ENCODE measurements at regions not wholly inside any gene's neighbourhood (a gene's known extent, or its start where the extent isn't known, plus 50 kb on each side); places are given as distances from the start of the nearest gene placed in this dataset.

DNA sequence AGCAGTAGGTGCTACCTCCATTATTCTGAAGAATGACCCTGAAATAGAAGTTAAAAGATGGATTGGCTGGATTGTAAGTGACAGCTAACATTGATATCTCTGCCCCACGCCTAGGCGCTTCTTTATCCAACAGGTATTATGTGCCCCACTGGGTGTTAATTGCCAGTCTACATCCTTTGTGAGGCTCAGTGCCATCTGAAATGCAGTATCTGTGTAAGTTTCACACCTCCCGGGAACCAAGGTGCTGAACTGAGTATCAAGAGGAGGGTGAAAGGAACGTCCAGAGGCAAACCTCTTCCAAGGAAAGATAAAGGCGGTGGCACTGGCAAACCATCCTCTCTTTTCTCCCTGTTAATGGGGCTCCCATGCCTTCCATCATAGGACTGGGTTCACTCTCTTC is 181.1 kb upstream of the UBL3 start:
- DNase-seq (ENCODE audit: low read depth), result no peak

DNA sequence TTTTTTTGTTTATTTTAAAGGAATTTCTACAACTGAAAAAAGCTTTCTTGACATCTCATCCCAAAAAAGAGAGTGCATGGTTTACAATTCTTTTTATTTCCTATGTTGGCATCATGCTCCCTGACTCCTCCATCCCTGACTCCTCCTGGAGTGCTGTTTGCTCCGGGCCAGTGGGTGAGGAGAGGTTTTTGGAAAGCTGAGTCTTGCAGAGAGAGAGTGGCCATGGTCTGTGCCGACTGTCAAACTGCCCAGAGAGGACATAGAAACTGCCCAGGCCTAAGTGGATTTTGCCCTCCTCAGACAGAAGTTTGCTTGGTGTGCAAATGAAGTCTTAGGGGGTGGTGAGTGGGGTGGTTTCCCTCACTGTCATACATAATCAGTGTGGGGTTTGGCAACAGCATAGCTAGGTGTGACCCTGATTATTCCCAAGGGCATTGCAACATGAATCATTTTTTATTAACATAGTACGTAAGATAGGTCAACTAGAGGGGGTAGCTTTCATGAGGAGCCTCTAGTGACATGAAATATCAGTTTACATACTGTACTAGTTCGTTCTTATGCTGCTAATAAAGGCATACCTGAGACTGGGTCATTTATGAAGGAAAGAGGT is 179.8 kb upstream of the UBL3 start:
- DNase-seq (ENCODE audit: low read depth), result no peak

DNA sequence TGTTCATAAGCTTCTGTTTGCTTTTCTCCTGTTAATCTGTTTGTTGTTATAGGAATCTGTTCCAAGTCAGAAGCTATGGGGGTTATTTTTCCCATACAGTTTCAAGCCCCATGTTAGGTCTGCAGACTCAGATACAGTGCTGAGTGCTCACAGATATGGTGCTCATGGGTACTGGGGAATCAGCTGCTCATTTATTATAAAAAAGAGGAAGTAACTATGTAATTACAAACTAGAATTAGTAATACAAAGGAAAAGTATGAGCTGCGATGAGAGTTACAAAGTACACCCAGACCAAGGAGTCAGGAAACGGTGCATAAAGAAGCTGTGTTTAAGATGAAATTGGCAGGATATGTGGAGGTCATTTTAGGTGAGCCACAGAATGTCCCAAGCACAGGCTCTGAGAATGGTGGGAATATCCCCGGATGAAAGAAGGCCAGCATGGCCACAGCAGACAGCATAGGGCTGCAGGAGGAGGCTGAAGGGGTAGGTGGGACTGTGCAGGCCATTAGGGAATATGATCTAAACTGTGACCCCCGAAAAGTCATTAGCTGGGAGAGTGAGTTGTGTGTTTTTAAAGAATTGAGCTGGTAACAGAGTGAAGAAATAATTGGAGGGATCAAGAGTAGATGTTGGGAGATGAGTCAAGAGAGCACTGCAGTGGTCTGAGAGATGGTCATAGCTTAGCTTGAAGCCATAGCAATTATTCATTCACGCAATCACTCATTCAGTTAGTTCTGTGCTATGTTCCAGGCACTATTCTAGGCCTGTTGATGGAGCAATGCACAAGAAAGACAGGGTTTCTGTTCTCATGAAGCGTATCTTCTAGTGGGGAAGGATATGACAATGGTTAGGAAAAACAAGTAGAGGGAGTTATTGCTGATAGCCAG is 177.4 kb upstream of the UBL3 start:
- no peak for DNase-seq (ENCODE audit: low read depth)

DNA sequence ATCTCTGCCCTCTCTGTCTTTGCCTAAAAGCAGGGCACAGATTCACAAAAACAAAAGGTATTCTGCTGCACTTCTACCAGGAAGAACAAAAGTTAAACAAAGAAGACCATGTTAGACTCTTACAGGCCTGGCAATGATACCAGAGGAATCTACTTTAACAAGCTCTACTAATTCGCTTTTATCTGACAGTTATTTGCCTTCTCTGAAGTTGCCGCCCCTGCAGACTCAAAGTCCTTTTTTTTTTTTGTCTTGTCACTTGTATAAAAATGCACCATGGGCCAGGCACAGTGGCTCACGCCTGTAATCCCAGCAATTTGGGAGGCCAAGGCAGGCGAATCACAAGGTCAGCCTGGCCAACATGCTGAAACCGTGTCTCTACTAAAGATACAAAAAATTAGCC is 176.5 kb upstream of the UBL3 start:
- no peak for DNase-seq (ENCODE audit: low read depth)

DNA sequence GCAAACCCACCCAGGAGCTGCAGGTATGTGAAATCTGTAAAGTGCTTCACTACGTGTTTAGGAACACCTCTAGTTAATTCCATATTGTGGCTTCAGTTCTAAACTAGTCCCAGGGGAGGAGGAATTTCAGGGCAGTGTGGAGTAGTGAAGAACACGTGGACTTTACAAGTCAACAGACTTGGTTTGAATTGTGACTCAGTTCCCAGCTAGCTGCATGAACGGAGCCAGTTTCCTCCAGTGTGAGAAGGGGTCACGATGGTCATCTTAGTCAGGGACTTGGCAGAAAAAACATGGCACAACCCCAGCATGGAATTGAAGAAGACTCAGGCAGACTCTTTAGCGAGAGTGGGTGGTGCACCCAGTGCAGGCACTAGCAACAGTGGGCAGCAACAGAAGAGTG is 175.7 kb upstream of the UBL3 start:
- peak; percentile 83 for DNase-seq (ENCODE audit: low read depth)

DNA sequence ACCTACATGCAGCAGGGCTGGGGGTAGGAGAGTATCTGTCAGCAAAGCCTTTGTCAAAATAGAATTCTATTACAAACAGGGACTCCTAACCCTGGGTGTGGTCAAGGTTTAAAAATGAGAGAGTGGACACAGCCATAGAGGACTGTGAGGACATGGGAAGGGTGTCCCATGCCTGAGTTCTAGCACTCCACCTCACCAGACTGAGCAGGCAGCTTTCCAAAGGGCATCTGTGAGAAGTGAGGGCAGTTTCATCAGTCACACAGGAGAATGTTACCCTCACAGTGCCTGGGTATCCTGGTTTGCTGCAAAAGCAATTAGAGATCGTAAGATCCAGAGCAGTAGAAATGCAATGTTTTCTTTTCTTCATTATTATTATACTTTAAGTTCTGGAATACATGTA is 174.9 kb upstream of the UBL3 start:
- no peak for DNase-seq (ENCODE audit: low read depth)

DNA sequence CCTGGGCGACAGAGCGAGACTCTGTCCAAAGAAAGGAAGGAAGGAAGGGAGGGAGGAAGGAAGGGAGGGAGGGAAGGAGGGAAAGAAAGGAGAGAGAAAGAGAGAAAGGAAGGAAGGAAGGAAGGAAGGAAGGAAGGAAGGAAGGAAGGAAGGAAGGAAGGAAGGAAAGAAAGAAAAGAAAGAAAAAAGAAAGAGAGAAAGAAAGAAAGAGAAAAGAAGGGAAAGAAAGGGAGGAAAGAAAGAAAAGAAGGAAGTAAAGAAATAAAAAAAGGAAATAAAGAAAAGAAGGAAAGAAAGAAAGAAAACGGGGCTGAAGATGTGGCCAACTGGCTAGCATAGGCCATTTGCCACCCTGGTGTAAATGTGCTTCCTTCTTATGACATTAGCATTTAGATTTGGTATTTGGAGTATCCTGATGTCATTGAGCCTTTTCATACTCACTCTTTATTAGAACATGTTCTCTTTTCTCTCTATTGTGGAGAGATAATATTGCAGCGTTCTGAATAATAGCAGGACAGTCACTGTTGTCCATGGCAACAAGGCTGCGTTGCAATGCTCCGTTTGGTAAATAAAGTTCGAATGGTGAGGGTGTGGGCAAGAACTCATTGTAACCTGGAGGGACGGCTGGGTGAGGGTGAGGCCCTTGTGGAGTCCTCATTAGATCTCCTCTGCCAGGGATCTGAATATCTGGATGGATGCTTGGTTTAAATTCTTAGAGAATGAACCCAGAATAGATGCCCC is 173.9 kb upstream of the UBL3 start:
- DNase-seq (ENCODE audit: low read depth), result no peak

DNA sequence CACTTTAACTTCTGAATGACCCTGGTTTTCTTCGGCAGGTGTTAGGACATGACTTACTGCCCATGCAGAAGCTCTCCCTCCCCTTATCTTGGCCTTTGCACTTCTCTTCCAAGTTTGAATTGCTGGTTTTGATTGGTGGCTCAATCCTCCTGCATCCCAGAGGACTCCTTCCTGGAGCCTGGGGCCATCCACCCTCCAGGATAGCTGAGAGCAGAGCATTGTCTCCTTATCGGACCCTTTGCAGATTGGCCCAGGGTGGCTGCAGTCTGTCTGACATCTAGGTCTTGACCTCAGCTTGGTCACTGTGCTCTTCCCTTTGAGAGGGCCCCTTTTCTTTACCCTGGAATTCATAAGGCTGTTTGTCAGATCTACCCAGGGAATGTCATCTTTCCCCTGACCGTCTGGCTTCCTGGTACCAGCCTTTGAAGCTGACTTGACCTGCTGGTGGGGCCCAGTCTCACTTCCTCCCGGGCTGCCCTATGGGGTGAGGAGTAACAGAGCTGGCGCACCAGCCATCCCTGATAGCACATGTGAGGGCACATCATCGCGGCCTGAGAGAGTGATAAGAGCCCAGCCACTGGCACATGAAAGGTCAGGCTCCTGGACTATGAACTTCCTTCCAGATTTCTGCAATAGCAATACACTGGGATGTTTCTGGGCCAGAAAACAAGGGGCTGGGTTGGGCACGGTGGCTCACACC is 172.9 kb upstream of the UBL3 start:
- DNase-seq (ENCODE audit: low read depth), result no peak

DNA sequence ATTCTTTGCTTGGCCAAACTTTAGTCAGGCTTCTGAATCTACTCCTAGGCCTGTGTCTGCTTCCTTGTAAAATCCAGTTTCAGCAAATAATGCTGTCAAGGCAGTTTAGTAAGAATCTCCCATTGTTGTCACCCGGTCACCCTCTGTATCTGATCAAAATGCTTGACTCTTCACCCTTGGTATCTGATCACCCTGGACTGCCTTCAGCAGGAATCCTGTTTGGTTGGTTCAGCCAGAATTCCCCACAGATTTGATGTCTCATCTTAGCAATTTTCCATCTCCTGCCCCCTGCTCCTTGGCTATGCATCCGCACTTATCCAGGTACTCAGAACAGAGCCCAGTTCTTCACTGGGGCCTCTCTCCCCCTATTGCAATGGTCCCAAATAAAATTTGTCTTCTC is 172.4 kb upstream of the UBL3 start:
- DNase-seq (ENCODE audit: low read depth), result no peak

DNA sequence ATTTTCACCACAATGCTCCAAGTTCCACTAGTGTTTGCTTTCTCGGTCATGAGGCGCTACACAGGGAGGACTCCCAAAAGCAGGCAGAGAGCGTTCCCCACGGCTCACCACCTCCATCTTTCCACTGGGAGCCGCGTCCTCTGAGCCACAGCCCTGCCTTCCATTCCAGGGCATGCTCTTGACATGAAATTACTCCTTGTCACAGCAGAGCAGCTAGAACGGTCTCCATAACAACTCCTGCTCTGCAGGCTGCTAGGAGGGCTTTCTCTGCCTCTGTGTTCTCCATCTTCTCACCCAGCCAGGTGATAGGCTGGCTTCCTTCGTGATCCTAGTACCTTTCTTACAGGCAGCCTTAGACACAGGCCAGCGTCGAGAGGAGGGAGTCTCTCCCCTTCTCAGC is 171.8 kb upstream of the UBL3 start:
- no peak for DNase-seq (ENCODE audit: low read depth)

DNA sequence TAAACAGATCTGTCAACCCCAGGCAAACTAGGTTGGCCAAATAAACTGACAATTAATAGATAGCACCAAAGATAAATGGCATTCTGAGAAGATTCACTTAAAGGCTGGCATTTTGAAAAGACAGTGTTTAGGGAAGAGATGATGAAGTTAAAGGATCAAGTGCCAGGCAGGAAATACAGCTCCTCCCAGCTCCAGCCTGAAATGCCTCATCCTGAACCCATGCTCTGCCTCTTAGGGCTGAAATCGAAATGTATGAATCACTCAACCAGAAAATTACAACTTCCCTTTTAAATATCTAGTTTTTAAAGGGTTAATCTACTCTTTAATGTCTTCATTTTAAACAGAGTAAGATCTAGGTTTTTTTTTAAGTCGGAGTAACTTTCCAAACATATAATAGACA is 171.2 kb upstream of the UBL3 start:
- no peak for DNase-seq (ENCODE audit: low read depth)

DNA sequence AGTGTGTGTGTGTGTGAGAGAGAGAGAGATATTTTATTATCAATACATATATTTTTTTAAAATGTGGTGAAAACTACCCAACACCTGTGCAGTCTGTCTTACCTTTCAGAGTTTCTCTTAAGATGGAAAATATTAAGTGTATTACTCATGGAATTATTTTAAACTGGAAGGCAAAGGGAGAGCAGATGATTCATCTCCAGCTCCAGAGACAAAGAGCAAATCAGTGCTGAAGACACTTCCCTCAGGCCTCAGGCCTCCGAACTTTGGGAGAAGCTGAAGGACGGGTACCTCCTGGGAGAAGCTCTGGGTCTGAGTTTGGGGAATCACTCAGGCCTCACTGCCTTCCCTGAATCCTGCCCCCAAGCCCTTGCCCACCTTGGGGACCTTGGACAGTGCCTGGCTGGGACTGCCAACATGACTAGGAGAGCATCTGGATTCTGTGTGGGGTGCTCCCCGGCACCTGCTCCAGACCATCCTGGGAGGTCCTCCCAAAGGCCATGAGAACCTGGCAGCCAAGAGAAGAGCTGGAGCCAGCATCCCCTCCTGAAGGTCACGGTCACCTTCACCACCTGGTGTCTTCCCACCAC is 170.4 kb upstream of the UBL3 start:
- no peak for DNase-seq (ENCODE audit: low read depth)

DNA sequence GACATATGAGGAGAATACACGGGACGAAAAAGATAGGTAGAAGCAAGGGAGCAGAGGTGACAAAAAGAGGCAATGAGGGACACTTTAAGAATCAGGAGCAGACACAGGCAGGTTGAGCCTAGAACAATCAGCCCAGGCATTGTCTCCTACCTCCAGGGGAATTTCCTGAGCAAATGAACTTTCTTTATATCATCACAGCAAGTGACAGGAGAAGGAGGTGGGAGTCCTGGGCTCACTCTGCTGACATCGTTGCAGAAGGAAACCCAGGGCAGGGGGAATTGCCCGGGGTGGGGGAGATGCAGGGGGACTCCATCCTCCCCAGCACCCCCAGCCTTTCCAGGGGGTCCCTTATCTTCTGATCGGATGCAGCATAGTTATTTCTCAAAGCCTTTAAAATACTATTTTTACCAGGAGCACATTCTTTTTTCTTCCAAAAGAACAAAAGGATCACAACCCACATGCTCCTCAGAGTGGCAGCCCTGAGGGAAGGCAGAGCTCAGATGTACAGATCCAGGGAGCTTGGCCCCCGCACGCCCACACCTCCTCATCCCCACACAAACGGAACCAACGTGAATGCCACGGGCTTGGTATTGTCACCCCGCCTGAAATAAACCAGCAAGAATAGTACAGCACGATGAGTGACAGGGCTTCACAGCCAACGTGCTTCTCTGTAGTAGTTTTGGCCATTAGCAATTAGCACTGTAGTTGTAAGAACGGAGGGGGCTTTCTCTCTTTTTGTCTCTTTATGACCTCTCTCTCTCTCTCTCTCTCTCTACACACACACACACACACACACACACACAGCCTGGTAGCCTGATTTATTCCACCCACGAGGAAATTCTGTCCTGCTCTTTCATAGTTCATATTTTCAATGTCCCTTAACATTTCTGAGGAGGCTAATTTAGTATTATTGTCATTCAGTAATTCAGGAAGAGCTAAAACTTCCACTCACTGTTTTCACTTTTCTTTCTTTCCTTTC is 169.5 kb upstream of the UBL3 start:
- no peak for DNase-seq (ENCODE audit: low read depth)

DNA sequence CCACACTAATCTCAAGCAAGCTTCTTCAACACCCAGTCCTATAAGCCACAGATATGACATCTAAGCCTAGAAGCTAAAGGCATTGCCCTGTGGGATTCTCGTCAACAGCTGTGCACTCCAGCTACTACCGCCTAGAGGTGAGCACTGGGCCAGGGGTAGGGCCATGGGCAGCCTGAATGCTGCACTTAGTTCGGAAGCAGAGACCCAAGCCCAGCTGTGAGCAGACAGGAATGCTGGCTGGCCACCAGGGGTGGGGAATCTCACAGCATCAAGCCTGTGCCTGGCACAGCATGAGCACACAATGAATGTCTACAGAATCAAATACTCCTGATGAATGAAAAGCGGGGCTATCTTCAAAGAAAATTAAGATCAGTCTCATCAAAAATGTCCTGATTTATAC is 167.5 kb upstream of the UBL3 start:
- no peak for DNase-seq (ENCODE audit: low read depth)

DNA sequence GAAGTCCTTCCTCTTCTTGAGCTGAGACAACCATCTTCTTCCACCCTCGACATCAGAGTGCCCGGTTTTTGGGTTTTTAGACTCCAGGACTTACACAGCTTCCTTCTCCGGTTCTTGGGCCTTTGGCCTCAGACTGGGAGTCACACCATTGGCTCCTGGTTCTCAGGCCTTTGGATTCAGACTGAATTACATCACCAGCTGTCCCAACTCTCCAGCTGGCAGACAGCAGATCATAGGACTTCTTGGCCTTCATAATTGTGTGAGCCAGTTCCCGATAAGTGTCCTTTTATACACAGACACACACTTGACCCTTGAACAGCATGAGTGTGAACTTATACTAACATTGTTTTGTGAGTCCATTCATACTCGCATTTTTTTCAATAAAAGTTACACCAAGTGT is 166.0 kb upstream of the UBL3 start:
- DNase-seq (ENCODE audit: low read depth), result no peak

DNA sequence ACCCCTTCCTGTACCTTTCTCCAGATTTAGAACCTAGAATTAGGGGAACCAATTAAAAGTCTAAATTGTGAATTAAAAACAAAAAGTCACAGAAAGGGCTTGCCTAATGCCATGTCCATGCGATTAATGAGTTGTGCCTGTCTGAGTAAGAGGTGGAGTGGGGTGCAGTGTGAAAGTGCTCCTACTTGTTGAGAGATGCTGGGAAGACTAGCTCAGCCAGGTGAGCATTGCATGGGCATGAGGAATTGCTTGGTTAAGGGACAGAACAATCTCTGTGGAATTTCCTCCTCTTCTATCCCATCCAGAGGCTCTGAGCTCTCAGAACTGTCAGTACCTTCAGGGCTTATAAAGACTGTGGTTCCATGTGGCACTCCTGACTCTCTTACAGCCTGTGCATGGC is 159.0 kb upstream of the UBL3 start:
- DNase-seq (ENCODE audit: low read depth), result no peak

DNA sequence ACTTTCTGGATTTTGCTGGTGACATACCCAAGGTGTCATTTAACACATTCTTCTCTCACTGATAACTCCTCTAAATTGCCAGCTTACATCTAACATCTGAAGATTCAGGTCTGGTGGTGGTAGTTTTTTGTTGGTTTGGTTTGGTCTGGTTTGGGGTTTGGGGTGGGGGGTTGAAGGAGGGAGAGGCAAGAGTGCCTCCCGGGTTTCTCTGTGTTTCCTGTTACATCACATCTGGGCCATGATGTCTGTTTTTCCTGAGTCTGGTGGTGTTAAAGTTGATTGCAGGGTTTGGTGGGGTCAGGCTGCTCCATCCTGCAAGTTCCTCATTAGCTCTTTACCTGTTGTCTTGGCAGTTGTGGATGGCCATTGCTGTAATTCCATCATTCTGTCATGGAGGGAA is 155.8 kb upstream of the UBL3 start:
- DNase-seq (ENCODE audit: low read depth), result no peak

DNA sequence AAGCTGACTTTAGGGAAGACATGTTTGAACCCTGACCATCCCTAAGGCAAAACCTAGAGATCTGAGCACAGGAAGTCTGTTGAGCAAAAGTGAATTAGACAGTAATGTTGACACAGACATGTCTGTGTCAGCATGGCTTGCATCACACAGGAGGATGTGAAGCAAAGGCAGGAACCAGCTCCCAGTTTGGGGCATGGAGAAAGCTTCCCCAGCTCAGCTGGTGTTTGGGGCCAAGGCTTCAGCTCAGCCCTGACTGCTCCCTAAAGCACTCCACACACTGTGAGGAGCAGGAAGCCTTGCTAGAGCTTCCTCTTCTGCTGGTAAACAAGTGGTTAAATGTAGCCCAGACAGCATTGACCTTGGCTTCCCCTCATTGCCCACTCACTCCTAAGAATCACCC is 153.8 kb upstream of the UBL3 start:
- no peak for DNase-seq (ENCODE audit: low read depth)

DNA sequence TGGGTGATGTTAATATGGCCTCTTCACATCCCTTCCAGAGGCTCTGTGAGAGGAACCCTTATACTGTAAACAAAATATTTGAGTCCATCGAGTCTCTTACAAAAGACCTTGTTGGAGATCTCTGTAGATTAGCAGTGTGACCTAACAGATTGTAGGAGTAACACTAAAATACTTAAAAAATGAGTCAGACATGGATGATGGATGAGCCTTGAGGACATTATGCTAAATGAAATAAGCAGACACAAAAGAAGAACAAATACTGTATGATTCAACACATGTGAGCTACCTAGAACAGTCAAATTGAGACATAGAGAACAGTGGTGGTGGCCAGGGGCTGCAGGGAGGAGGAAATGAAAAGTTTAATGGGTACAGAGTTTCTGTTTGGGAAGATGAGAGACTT is 152.2 kb upstream of the UBL3 start:
- DNase-seq (ENCODE audit: low read depth), result peak; percentile 58

DNA sequence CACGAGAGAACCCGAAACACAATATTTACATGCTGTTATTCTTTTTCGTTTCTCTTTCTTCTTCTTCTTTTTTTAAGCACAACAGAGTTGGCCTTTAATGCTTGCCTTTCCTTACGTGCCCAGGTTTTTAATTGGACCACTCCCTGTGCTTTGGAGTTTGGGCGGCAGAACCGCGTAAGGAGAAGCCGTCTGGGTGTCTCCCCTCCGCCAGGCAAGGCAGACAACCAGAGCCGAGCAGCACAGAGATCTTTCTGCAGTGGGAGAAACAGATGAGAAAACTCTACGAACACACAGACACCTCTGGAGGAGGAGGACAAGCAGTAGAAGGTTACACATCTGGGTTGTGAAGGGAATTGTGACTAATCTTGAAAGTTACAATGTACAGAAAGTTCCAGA is 150.0 kb upstream of the UBL3 start:
- no peak for DNase-seq (ENCODE audit: low read depth)

Data from GM04504 (cell line).